H1 (cell line): ENCODE measurements at regions not wholly inside any gene's neighbourhood (a gene's known extent, or its start where the extent isn't known, plus 50 kb on each side); places are given as distances from the start of the nearest gene placed in this dataset.

Source experiments
- ATF3 ChIP-seq: IDR thresholded peaks from 2 replicates; pipeline ENCODE4 v1.6.1; 2011; ENCODE audit warnings: low read depth, mild to moderate bottlenecking, low read length; ENCODE audit not compliant: insufficient read depth
- BRCA1 ChIP-seq: IDR thresholded peaks from 2 replicates; pipeline ENCODE4 v1.6.1; 2012; ENCODE audit warnings: low read depth, low read length, improper control_type of control experiment
- SUZ12 ChIP-seq: fragments of 200-600 bp; sonication (generic); IDR thresholded peaks from 2 replicates; pipeline ENCODE4 v1.6.1; 2012; ENCODE audit warnings: mild to moderate bottlenecking, inconsistent platforms, low read length, moderate library complexity, mixed read lengths
- TCF12 ChIP-seq: IDR thresholded peaks from 2 replicates; pipeline ENCODE4 v1.6.1; 2011; ENCODE audit warnings: low read depth, mild to moderate bottlenecking, low read length

- TF ChIP-seq ATF3 (no peak), TCF12 (no peak), SUZ12 (no peak), BRCA1 (no peak)
- TF ChIP-seq, all 59 proteins: peak for 0
These were observed 57.1 kb upstream of the CYSLTR1 start (continued) for GRCh38 chrX:78384486-78384885.
